HG02885 (cell line): ENCODE measurements at regions not wholly inside any gene's neighbourhood (a gene's known extent, or its start where the extent isn't known, plus 50 kb on each side); places are given as distances from the start of the nearest gene placed in this dataset.
"Not testable (repeated sequence)": the region's sequence is repeated elsewhere in the genome, so short reads cannot be mapped to it uniquely, and the experiment has no call there.

Experiments
- ATAC-seq: cut with Tn5 transposase; IDR thresholded peaks from one replicate; pipeline ENCODE4 v1.9.1; 2021; ENCODE audit warnings: mild to moderate bottlenecking; ENCODE audit not compliant: unreplicated experiment, poor library complexity

- ATAC-seq, result no peak
Measured at GRCh38 chr6:112401083-112401482, 54.0 kb downstream of the RFPL4B start.

GRCh38 chr6:112407101-112407590 lies 60.0 kb downstream of the RFPL4B start:
- no peak for ATAC-seq

GRCh38 chr6:112408522-112408921 lies 61.4 kb downstream of the RFPL4B start:
- no peak for ATAC-seq

GRCh38 chr6:112409311-112409710 lies 62.2 kb downstream of the RFPL4B start:
- ATAC-seq, result no peak

- no peak for ATAC-seq
Measured at GRCh38 chr6:112413780-112414179, 66.7 kb downstream of the RFPL4B start.

GRCh38 chr6:112415366-112415765 lies 68.2 kb downstream of the RFPL4B start:
- ATAC-seq, result no peak

- ATAC-seq, result no peak
Measured at GRCh38 chr6:112416866-112417265, 69.7 kb downstream of the RFPL4B start.

- not testable (repeated sequence) for ATAC-seq
Measured at GRCh38 chr6:112427011-112427410, 79.9 kb downstream of the RFPL4B start.

- no peak for ATAC-seq
Measured at GRCh38 chr6:112427499-112427898, 80.4 kb downstream of the RFPL4B start.

GRCh38 chr6:112428477-112428876 lies 81.3 kb downstream of the RFPL4B start:
- ATAC-seq, result no peak

- no peak for ATAC-seq
Measured at GRCh38 chr6:112429226-112429625, 82.1 kb downstream of the RFPL4B start.

GRCh38 chr6:112431803-112432202 lies 84.7 kb downstream of the RFPL4B start:
- ATAC-seq, result no peak

GRCh38 chr6:112432853-112433252 lies 85.7 kb downstream of the RFPL4B start:
- ATAC-seq, result no peak

- ATAC-seq, result no peak
Measured at GRCh38 chr6:112433457-112433856, 86.3 kb downstream of the RFPL4B start.

- no peak for ATAC-seq
Measured at GRCh38 chr6:112434896-112435435, 87.8 kb downstream of the RFPL4B start.

- no peak for ATAC-seq
Measured at GRCh38 chr6:112437058-112437457, 89.9 kb downstream of the RFPL4B start.

- no peak for ATAC-seq
Measured at GRCh38 chr6:112439010-112439409, 91.9 kb downstream of the RFPL4B start.

- ATAC-seq, result no peak
Measured at GRCh38 chr6:112439432-112439831, 92.3 kb downstream of the RFPL4B start.

- no peak for ATAC-seq
Measured at GRCh38 chr6:112441607-112442006, 94.5 kb downstream of the RFPL4B start.

- ATAC-seq, result no peak
Measured at GRCh38 chr6:112443179-112444065, 96.3 kb downstream of the RFPL4B start.

GRCh38 chr6:112448786-112449185 lies 101.7 kb downstream of the RFPL4B start:
- ATAC-seq, result not testable (repeated sequence)

GRCh38 chr6:112450663-112451062 lies 103.5 kb downstream of the RFPL4B start:
- no peak for ATAC-seq
